GM21447 (cell line): ENCODE measurements at regions not wholly inside any gene's neighbourhood (a gene's known extent, or its start where the extent isn't known, plus 50 kb on each side); places are given as distances from the start of the nearest gene placed in this dataset.

Experiments
- ATAC-seq: cut with Tn5 transposase; IDR thresholded peaks from one replicate; pipeline ENCODE4 v1.9.1; 2021; ENCODE audit not compliant: unreplicated experiment

DNA sequence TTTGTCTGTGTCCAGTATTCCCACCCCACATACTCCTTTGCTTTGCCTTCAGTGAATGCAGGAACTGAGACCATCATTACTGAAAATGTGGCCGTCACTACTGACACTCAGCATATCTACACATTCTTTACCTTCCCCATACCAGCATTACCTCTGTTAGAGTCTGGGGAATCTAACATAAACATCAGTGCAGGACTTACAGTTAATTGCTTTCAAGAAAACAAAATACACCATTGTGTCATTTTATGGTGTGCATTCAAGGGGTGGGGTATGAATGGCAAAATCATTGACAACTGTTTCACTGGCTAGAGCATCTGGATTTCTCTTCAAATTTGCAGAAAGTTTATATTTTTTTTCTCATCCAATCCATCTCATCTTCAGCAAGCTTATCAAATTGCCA, 731.4 kb upstream of the RIOK2 start:
- ATAC-seq = no peak

DNA sequence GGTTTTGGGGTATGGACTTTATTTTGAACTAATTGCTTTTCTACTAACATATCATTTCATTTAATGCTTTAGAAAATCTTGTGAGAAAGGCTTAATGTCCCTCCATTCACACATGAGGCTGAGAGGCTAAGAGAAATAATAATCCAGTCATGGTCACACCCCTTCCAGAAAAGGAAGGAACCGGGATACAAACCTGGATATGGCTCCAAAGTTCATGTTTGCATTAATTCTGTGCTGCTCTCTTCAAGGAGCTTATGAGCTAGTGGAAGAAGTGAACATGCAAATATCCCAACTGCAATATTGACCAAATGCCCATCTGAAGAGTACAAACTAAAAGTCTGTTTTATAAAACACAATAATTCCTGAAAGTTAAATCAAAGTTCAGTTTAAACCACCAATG, 732.1 kb upstream of the RIOK2 start:
- no peak for ATAC-seq

DNA sequence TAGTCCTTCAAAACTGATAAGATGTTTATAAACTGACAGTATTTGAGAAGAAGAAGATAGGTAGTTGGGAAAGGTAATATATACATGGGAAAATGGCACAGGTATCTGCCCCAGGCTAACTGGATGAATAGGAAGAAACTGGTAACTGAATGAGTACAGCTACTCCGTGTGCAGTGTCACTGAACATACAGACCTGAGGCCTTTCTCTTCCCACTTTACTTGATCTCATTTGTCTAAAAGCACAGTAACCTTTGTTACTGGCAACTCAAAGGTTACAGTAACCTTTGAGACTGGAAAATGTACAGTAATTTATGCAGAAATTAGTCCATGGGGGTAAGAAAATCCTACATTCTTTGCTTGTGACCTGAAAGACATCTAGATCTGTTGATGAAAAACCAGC, 735.0 kb upstream of the RIOK2 start:
- no peak for ATAC-seq

DNA sequence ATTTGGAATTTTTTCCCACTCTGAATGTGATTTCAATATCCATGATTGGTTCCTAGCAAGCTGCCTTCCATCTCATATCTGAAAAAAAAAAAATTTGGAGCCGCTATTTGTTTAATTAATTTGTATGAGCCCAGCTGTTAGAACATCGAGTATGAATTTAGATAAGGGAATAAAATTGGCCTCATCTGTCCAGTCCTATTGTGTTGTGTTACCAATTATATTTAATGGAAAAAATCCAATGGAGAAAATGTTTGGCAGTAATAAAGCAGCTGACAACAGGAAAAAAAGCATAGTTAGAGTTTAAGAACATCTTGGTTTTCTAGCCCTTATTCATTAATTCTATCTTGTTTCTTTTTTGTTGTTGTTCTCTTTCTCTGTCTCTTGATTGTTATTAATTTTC, 735.6 kb upstream of the RIOK2 start:
- no peak for ATAC-seq

DNA sequence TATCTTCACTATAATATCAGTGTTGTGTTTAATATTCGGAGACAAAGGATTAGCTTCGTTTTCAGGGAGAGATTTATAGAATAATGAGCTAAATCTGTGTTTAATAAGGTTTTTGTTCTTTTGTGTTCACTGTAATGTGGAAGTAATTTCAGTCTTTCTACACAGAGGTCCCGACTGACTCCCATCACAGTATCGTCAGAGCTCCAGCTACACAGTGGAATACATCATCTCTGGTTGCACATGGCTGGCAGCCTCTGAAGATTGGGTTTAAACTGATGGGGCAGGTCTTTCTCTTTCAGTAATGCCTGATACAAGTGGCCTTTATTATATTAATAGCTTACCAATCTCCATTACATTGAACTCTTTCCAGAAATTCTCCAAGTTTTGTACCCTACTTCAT, 736.7 kb upstream of the RIOK2 start:
- ATAC-seq = no peak

DNA sequence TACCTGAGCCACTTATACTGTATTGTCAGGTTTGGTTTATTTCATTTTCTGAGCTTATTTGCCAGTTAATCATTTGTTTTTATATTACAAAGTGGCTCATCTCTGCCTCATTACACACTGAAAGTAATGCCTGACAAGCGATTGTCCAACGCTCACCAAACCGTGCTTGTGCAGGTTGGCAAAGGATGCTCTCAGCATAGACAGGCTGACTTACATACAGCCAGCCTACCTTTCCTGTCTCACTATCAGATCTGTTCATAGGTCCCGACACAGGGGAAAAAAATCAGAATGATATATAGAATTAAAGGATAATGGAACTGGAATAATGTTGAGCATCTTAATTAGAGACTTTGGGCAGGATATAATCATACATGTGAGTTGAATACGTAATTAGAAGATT, 739.7 kb upstream of the RIOK2 start:
- ATAC-seq = no peak

DNA sequence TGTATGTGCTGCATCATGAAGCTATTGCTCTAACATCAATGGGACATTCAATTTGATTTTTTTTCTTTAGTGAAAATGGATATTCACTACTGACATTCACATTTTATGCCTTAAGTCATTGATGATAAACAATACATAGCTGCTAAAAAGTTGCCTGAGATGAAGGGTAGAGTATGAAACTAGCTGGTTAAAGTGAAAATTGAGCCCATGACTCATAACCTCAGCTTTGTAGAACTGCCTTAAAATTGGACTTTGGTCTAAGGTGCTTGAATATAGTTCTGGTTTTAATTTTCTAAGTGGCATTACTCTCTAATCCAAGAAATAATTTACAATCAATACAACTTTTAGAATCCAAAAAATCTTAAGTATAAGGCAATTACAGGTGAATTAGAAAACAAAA, 740.4 kb upstream of the RIOK2 start:
- no peak for ATAC-seq

DNA sequence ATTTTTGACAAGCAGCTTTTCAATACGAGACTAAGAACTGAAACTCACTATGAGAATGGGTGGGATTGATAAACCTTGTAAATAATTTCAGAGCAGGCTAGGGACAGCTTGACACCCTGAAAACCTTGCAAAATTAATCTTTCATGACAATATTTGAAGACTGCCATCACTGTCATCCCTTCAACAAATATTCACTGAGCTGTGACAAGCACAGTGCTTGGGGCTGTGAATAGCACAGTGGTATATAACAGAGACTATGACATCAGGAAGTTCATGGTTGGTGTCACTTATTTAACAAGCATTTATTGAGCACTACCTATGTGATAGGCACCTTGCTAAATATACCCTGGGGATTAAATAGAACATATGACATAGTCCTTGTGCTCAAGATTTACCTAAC, 741.0 kb upstream of the RIOK2 start:
- no peak for ATAC-seq

DNA sequence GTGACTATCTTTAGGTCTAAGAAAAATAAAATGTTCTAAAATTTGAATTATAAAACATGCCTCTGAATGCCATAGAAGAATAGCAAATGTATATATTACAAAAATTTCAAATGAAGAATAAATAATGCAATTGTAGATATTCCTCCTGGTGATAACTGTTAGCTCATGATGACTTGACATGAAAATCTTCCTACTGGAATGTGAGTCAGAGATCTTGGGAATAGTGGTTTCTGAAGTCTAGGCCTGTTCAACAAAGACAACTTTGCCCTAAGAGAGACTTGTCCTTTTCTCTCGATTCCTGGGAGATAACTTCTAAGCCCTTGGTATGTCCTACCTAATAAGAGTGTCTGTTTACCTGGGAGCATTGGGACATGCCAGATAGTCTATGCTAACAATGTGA, 746.3 kb upstream of the RIOK2 start:
- ATAC-seq = no peak

DNA sequence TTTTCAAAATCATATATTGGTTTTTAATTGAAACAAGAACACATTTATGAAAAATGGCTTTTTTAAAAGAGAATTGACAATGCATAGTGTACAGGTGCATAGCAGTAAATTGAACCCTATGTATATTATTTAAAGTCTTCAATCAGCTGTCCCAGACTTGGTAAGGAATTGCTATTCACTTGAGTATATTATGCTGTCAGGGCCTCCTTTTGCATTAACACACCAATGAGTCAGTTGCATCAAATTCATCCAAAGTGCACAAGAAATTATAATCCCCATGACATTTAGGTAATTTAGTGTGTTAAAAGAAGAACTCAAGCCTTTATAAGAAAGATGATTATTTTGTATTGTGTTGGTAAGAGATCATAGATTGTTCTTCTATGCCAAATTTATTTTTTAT, 748.8 kb upstream of the RIOK2 start:
- ATAC-seq = no peak

DNA sequence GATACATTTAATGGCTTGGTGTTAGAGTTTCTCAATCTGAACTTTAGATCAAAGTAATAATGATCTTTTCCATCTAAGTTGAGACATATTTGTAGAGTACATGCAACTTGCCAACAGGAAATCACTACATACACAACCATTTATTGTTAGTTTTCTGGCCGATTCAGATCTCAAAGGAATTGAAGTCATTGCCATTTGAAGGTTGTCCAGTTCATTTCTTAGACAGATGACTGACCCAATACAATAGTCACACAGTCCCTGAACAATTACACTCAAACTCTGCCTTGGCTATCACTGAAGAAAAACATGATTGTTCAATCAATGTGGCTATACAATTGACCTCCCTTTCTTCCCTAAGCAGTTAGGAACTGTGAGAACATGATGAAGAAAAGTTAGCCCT, 753.2 kb upstream of the RIOK2 start:
- ATAC-seq = no peak

DNA sequence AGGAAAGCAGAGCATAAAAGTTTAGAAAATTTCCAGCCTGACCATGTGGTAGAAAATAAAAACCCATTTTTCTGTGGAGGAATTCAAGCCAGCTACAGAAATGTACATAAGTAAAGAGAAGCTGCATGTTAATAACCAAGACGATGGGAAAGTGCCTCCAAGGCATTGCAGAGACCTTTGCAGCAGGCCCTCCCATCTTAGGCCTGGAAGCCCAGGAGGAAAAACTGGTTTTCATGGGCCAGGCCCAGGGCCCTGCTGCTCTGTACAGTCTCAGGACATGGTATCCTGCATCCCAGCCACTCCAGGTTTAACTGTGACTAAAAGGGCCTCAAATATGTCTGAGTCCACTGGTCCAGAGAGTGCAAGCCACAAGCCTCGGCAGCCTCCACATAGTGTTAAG, 754.8 kb upstream of the RIOK2 start:
- ATAC-seq = no peak

DNA sequence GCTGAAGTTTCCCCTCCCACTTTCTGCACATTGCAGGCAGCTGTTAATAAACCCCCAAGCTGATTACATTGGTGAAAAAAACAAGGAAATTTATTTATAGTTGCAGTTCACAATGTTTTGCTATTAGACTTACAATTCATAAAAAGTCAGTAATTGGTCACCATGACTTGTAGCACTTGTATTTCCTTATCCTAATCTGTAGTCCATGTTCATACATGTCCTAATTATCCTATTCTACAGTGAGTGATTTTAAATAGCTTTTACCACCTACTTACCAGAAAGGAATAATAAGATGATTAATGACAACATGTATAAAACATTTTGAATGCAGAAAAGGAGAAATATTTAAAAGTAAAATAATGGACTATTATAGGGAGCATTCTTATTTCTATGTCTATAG, 760.0 kb upstream of the RIOK2 start:
- ATAC-seq = no peak

DNA sequence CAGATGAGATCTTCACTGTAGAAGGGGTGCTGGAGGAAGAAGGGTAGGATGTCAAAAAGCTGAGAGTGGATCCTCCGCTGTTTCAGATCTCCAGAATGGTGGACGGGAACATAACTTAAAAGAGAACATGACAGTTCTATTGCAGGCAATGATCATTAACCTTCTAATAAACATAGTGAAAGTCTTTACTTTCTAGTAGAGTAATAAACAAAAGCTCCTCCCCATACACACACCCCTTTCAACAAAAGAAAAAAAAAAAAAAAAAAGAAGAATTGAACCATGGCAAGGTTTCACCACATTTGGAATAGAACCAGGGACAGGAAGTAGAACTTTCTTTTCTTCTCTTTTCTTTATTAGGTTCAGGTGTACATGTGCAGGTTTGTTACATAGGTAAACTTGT, 768.1 kb upstream of the RIOK2 start:
- no peak for ATAC-seq

DNA sequence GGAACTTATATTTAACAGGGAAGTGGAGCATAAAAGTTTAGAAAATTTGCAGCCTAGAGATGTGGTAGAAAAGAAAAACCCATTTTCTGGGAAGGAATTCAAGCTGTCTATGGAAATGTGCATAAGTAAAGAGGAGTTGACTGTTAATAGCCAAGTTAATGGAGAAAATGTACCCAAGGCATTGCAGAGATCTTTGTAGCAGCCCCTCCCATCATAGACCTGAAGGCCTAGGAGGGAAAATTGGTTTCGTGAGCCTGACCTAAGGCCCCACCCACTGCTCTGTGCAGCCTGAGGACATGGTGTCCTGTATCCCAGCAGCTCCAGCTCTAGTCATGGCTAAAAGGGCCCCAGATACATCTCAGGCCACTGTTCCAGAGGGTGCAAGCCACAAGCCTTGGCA, 772.4 kb upstream of the RIOK2 start:
- ATAC-seq = no peak

DNA sequence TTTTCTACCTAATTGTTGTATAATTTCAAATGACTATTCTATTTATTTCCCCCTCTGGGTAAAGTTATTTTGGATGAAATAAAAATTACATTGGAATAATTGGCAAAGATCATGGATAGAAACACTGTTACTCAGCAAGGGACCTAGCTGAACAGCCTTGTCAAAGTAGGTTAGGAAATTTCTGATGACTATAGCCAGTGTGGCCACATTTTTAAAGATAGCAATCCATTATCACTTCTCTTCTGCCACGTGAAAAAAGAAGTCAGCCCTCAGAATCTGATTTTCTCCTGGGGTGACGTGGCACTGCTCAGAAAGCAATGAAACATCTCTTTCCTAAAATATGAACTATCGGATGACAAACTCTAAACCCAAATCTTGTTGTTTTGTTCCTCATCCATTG, 784.2 kb upstream of the RIOK2 start:
- no peak for ATAC-seq

DNA sequence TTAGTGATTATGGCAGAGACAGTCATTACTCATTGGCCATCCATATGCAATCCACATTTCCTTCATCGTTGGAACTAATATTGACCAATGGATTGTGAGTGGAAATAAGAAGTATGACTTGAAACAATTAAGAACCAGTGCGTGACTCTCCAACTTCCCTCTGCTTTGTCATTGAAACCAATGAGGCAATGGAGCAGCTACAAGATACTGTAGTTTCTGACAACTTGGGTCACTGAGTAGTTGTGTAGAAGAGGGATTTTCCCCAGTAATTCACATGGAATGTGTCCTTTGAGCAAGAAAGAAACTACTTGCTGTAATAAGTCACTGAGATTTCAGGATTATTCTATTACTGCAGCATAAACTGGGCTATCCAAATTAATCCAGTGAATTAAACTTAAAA, 785.3 kb upstream of the RIOK2 start:
- no peak for ATAC-seq

DNA sequence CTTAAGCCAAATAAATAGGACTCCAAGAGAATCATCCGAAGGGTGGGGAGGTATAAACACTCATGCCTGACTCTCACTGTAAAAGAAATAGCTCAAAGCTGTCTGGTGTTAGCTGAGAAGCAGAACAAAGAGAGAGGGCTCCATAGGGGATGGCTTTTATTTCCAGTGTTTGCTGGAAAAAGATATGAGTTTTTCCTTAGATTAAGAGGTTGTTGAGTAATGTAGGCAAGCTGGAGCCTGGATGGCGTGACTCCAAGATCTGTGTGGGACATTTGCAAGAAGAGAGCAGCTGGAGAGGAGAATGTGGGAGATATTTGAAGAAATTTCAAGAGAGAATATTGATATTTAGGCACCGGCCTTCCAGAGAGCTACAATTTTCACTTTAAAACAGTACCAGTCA, 793.7 kb upstream of the RGMB start:
- ATAC-seq = no peak

DNA sequence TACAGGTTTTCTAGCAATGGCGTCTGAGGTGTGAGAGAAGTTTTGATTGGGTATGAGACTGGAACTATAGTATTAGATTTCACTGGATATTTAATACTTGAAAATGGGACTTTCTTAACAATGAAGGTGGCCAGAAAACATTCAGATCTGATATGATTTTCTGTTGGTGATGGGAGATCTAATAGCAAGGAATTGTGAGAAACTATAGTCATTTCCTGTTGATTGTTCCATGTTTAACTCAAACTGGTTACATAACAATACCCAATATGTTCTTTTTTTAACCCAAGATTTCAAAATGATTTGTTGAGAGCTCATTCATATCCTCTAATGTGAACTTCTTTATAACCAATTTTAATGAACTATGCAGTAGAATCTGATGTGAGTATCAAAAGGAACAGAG, 793.2 kb upstream of the RGMB start:
- ATAC-seq = no peak

DNA sequence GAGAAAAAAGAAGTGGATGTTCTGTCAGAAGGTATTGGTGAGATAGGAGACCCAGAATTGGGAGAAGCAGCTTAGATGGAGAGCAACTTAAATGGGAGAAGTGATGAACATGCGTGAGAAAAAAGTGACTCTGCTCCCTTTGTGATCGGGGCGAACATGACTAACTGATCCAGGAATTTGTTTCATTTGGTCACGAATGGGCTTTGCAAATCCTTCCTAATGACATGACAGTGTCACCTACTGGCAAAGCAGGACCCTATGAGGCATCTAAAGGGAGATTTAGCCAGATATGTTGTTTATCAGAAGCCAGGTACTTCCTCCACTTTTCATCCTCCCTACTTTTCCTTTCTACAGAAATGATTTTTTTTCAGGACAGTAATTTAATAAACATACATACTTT, 787.4 kb upstream of the RGMB start:
- ATAC-seq = no peak

DNA sequence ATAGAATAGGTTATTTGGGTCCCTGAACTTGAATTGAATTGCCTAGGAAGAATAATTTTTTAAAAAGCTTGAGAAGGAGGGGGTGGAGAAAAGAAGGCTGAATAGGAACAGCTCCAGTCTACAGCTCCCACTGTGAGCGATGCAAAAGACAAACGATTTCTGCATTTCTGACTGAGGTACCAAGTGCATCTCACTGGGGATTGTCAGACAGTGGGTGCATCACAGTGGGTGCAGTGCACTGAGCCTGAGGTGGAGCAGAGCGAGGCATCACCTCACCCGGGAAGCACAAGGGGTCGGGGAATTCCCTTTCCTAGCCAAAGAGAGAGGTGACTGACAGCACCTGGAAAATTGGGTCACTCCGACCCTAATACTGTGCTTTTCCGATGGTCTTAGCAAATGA, 782.2 kb upstream of the RGMB start:
- no peak for ATAC-seq

DNA sequence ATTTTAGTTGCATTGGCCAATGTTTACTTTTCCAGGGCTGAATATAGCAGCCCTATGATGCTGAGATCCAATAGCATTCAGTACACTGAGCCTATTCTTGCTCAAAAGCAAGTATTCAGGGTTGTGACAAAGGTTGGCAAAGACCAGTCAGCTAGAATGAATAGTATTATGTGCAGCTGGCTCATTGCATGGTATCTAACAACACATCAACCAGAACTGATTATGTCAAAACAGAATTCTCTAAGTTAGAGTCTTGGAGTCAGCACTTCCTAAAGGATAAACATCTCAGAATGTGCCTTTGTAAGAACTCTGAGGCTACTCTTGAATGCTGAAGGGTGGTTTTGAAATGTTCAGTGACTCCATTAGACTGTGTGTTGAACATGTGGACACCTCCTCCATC, 774.5 kb upstream of the RGMB start:
- no peak for ATAC-seq

DNA sequence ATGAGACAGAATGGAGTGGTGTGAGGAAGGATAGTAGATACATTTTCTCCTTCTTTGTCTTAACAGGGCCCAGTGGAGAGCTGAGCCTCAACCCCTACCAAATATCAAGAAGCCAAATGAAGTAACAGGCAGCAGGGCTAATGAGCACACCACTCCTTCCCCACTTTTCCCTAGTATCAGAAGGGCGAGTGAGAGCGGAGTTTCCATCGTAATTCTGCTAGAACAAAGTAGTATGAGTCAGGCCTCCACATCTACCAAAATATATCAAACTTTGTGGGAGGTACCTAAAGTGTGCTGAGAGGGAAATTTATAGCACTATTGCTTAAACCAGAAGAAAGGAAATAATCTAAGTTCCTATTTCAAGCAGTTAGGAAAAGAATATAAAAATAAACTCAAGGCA, 769.0 kb upstream of the RGMB start:
- ATAC-seq = no peak

DNA sequence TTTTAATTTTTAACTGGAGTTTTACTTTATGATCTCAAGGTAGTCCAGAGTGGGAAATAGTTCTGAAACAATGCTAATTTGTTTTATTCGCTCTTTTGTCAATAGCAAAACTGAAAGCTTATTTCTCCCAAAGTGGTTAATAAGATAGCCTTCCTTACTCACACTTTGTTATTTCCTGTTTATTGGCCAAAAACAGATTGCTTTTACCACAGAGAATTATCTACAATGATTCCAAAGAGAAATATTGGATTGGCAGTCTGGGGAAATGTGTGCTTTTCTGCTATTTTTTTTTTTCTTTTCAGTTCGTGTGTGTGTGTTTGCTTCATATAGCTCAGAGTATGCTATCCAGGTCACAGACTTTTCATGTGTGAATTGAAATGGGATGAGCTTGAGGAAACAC, 756.7 kb upstream of the RGMB start:
- no peak for ATAC-seq
